ENCODE measurements at regions not wholly inside any gene's neighbourhood (a gene's known extent, or its start where the extent isn't known, plus 50 kb on each side); places are given as distances from the start of the nearest gene placed in this dataset.

DNA sequence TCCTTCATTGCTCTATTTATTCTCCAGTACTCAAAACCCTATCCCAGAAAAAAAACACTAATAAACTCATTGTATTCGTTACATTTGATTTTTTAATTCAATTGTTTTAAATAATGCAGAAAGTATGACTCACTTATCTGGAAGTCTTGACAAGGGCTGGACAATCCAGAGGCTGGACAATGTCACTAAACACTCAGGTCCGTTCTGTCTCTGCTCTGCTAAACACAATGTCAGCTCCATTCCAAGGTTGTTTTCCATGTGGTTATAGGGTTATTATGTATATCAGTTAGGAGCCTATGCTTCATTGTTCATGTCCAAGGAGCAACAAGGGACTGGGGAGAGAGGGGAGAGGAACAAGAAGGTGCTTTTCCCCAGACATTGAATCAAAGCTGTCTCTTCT is 125.5 kb downstream of the IRS1 start:
- Histone ChIP-seq H3K27ac (no peak overlapping the region), H3K4me1 (peaks cover 0 to 6% (median 1%) of the 10 kb centered on the region in 4 donors), H3K9me3 (no peaks in the 10 kb centered on the region), H3K36me3 (no peaks in the 10 kb centered on the region), H3K4me3 (no peak overlapping the region), H3K27me3 (no peaks in the 10 kb centered on the region)
- TF ChIP-seq, protein P1, sequence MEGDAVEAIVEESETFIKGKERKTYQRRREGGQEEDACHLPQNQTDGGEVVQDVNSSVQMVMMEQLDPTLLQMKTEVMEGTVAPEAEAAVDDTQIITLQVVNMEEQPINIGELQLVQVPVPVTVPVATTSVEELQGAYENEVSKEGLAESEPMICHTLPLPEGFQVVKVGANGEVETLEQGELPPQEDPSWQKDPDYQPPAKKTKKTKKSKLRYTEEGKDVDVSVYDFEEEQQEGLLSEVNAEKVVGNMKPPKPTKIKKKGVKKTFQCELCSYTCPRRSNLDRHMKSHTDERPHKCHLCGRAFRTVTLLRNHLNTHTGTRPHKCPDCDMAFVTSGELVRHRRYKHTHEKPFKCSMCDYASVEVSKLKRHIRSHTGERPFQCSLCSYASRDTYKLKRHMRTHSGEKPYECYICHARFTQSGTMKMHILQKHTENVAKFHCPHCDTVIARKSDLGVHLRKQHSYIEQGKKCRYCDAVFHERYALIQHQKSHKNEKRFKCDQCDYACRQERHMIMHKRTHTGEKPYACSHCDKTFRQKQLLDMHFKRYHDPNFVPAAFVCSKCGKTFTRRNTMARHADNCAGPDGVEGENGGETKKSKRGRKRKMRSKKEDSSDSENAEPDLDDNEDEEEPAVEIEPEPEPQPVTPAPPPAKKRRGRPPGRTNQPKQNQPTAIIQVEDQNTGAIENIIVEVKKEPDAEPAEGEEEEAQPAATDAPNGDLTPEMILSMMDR (IDR thresholded peaks at IDR 0.05) = no peak
- DNase-seq = no peak
- intact Hi-C loops (cut with DNase I; ENCODE audit: low total_unique reads) = no loop called here

DNA sequence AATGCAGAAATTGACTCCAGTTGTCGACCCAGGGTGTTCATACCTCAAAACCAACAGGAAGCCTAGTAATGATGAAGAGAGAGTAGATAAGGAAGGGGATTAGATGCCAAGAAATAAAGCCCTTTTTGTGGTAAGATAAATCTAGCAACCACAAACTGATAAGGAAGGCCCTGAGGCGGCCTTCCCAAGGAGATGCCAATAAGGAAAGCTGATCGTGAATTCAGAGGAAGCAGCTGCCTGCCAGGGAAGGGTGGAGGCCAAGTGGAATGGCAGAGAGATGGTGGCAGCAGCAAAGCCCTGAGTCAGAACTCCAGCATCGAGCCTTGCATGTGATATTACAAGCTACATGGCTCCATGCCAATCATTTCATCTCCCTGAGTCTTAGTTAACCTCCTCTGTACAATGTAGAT is 126.3 kb downstream of the IRS1 start:
- H3K36me3 ChIP-seq = no peaks in the 10 kb centered on the region
- TF ChIP-seq, protein P1 (IDR thresholded peaks at IDR 0.05) = no peak

DNA sequence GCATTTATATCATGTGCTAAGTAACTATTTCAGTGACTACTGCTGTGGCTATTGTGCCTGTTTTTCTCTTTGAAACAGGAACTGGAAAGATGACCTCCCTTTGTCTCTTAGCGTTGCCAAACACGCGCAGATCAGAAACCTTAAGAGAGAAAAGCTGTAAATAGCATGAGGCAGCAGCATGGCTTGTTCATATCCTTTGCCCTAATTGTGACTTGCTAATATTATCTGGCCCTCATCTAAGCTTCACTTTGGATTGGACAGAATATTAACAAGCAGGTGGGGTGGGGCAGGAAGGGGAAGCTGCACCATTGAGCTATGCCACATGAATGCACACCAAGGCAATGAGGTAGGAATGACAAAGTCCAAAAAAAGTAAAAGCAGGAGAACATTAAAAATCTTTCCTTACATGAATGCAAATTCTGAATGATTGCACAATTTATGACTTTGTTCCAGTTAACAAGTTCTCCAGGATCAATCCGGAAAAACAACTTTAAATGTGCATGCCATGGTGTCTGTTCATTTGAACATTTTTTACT is 128.4 kb downstream of the IRS1 start:
- intact Hi-C loops (cut with DNase I; ENCODE audit: low total_unique reads) = no loop called here
- DNase-seq = no peak

More for the DNA sequence above, 126.3 kb downstream of the IRS1 start:
- Histone ChIP-seq H3K27ac (no peak overlapping the region), H3K4me1 (peaks cover 0 to 6% (median 1%) of the 10 kb centered on the region in 4 donors), H3K9me3 (no peaks in the 10 kb centered on the region), H3K4me3 (no peak overlapping the region), H3K27me3 (no peaks in the 10 kb centered on the region)
- intact Hi-C loops (cut with DNase I; ENCODE audit: low total_unique reads) = no loop called here
- DNase-seq = no peak

DNA sequence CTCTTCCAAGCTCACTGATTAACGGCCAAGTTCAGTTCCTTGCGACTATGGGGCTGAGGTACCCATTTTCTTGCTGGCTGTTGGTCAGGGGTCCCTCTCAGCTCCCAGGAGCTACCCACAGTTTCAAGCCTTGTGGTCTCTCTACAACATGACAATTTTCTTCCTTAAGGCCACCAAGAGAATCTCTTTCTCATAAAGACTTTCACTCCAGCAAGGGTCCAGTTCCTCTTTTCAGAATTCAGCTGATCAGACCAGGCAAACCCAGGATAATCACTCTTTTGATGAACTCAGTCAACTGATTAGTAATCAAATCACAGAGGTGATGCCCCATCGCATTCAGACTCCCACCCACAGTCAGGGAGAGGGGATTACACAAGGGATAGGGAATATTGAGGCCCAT is 129.7 kb downstream of the IRS1 start:
- intact Hi-C loops (cut with DNase I; ENCODE audit: low total_unique reads) = no loop called here
- no peak overlapping the region for H3K27ac ChIP-seq
- H3K4me3 ChIP-seq = no peak overlapping the region
- no peaks in the 10 kb centered on the region for H3K27me3 ChIP-seq
- H3K36me3 ChIP-seq = no peaks in the 10 kb centered on the region
- H3K4me1 ChIP-seq = peaks cover 0 to 6% (median 1%) of the 10 kb centered on the region in 4 donors
- no peak for DNase-seq
- TF ChIP-seq, protein P1 (IDR thresholded peaks at IDR 0.05) = no peak
- no peaks in the 10 kb centered on the region for H3K9me3 ChIP-seq

More for the DNA sequence above, 128.4 kb downstream of the IRS1 start:
- no peaks in the 10 kb centered on the region for H3K9me3 ChIP-seq
- H3K4me3 ChIP-seq = no peak overlapping the region
- no peak overlapping the region for H3K27ac ChIP-seq
- no peaks in the 10 kb centered on the region for H3K36me3 ChIP-seq
- no peaks in the 10 kb centered on the region for H3K27me3 ChIP-seq
- TF ChIP-seq, protein P1 (IDR thresholded peaks at IDR 0.05) = no peak
- peaks cover 0 to 6% (median 1%) of the 10 kb centered on the region in 4 donors for H3K4me1 ChIP-seq

DNA sequence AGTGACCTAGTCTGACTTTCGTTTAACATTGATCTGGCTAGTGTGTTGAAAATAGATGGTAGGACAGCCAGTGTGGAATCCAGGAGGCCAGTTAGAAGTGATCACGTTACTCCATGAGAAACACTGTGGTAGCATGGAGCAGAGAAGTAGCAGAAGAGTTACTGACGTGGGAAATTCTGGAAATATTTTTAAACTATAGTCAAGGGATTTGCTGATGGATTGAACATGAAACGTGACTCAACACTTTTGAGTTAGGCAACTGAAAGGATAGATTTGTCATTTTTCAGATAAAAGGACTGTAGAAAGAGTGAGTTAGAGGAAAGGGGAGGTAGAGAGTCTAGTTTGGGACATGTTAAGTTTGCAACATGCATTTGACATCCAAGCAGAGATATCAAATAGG is 130.4 kb downstream of the IRS1 start:
- Histone ChIP-seq H3K9me3 (no peaks in the 10 kb centered on the region), H3K36me3 (no peaks in the 10 kb centered on the region), H3K27me3 (no peaks in the 10 kb centered on the region), H3K4me3 (no peak overlapping the region), H3K27ac (no peak overlapping the region), H3K4me1 (peaks cover 0 to 8% (median 5%) of the 10 kb centered on the region in 4 donors)
- DNase-seq = no peak
- intact Hi-C loops (cut with DNase I; ENCODE audit: low total_unique reads) = no loop called here
- TF ChIP-seq, protein P1 (IDR thresholded peaks at IDR 0.05) = no peak

DNA sequence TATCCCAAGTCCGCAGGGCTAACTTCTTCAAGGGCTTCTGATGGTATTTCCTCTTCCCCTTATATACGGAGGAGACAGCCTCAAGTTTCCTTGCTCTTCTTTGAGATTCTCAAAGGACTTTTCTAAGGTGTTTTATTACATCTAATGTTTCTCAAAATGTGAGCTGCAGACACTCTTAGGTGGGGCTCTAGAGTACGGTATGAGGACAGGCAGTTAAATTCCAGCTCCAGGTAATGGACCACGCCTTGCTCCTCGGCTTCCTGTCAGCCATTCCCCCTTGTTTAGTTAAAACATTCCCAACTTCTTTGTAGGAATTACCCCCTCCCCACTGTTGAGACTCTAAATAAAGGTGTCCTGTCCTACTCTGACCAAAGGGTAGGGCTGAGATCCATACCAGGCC is 131.9 kb downstream of the IRS1 start:
- Histone ChIP-seq H3K36me3 (no peaks in the 10 kb centered on the region), H3K4me1 (peaks cover 0 to 22% (median 8%) of the 10 kb centered on the region in 4 donors), H3K4me3 (no peak overlapping the region), H3K27ac (no peak overlapping the region), H3K27me3 (no peaks in the 10 kb centered on the region), H3K9me3 (no peaks in the 10 kb centered on the region)
- no peak for DNase-seq
- intact Hi-C loops (cut with DNase I; ENCODE audit: low total_unique reads) = no loop called here
- TF ChIP-seq, protein P1 (IDR thresholded peaks at IDR 0.05) = no peak
